Muscle layer of colon (tissue), 2 donors: ENCODE measurements at regions not wholly inside any gene's neighbourhood (a gene's known extent, or its start where the extent isn't known, plus 50 kb on each side); places are given as distances from the start of the nearest gene placed in this dataset.
"Not testable (repeated sequence)": the region's sequence is repeated elsewhere in the genome, so short reads cannot be mapped to it uniquely, and the experiment has no call there.

Source experiments
- H3K27ac ChIP-seq: one replicate; pipeline ENCODE4 v1.7.0; 2013; ENCODE audit warnings: low read depth, mild to moderate bottlenecking, low read length, moderate library complexity
- H3K27me3 ChIP-seq, 2 donors: one replicate each; pipeline ENCODE4 v1.7.0; 2013; ENCODE audit warnings: low read length in 2 of 2, mild to moderate bottlenecking in 2 of 2; ENCODE audit not compliant: insufficient read depth in 2 of 2, control insufficient read depth in 1 of 2
- H3K36me3 ChIP-seq: one replicate; pipeline ENCODE4 v1.7.0; 2013; ENCODE audit warnings: mild to moderate bottlenecking, low read length; ENCODE audit not compliant: insufficient read depth
- H3K4me1 ChIP-seq: one replicate; pipeline ENCODE4 v1.7.0; 2013; ENCODE audit warnings: mild to moderate bottlenecking, low read length; ENCODE audit not compliant: insufficient read depth
- H3K4me3 ChIP-seq, 2 donors: one replicate each; pipeline ENCODE4 v1.7.0; 2013; ENCODE audit warnings: low read length in 2 of 2, low read depth in 1 of 2, mild to moderate bottlenecking in 1 of 2, moderate library complexity in 1 of 2
- H3K9ac ChIP-seq: one replicate; pipeline ENCODE4 v1.7.0; 2013; ENCODE audit warnings: low read length
- H3K9me3 ChIP-seq: one replicate; pipeline ENCODE4 v1.7.0; 2013; ENCODE audit warnings: mild to moderate bottlenecking, low read length
- donor health status: abdominal sarcoma.
- donor health status: Adenocarcinoma of cecum.

DNA sequence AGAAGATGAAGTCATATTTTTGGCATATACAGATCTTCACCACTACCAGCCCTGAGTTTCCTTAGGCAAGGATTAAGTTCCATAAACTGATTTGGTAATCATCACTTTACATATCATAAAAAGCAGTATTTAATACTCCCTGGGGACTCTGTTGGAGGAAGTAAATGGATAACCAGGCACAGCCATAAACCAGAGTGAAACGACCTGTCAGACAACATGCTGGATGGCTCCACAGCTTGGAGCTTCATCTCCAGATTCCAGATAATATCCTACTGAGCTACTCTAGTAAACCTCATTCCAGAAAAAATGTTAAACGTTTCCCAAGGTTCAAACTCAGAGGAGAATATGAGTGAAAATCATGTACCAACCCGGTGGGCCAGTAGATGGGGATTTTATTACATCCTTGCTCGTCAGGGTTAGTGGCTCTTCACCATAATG is 109.2 kb downstream of the BASP1 start:
- H3K27me3 ChIP-seq = no peaks in the 10 kb centered on the region
- H3K4me1 ChIP-seq = no peaks in the 10 kb centered on the region
- no peaks in the 10 kb centered on the region for H3K36me3 ChIP-seq
- no peak overlapping the region for H3K9ac ChIP-seq
- no peak overlapping the region for H3K4me3 ChIP-seq
- no peaks in the 10 kb centered on the region for H3K9me3 ChIP-seq
- no peak overlapping the region for H3K27ac ChIP-seq

DNA sequence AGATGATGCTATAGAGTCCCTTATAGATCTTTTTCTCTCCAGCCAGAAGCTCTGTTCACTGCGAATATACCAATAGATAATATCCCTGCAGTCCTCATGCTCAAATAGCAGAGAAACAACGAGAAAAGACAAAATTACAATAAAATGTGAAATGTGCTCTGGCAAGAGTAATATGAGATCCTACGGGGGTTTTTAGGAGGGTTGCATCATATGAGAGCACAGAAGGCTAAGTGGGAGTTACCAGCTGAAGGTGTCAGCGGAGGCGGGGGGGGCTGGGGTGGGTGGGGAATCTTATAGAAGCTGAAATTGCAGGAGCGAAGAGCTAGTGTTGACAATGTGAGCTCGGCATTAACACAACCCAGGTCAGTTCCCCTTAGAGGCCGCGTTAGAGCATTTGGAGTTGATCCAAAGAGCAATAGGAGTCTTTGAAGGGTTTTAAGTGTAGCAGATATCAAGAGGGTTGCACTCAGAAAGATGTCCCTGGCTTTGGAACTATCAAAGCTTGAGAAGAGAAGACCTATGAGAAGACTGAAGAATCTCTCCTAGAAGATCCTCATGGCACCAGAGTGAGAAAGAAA is 109.7 kb downstream of the BASP1 start:
- Histone ChIP-seq H3K27me3 (no peaks in the 10 kb centered on the region), H3K9ac (no peak overlapping the region), H3K36me3 (no peaks in the 10 kb centered on the region), H3K9me3 (no peaks in the 10 kb centered on the region), H3K4me3 (no peak overlapping the region), H3K27ac (no peak overlapping the region), H3K4me1 (no peaks in the 10 kb centered on the region)

DNA sequence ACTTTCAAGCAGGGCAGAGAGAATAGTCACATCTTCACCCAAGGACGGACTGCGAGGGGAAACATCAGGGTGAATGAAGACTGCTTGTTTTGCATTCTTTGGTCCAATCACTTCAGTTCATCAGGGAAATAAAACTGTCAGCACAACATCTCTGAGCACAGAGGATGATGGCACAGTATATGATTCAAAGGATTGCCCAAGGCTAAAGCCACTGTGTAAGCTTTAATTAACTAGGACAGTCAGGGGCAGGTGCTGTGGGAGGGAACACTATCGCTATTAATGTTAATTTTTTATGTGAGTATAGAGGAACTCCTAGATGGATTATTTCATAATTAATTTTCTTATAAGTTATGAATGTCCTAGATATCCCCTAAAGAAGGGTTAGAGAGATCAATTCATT is 112.1 kb downstream of the BASP1 start:
- H3K4me1 ChIP-seq = no peaks in the 10 kb centered on the region
- no peak overlapping the region for H3K27ac ChIP-seq
- no peaks in the 10 kb centered on the region for H3K27me3 ChIP-seq
- no peaks in the 10 kb centered on the region for H3K9me3 ChIP-seq
- H3K9ac ChIP-seq = no peak overlapping the region
- no peaks in the 10 kb centered on the region for H3K36me3 ChIP-seq
- H3K4me3 ChIP-seq = no peak overlapping the region

DNA sequence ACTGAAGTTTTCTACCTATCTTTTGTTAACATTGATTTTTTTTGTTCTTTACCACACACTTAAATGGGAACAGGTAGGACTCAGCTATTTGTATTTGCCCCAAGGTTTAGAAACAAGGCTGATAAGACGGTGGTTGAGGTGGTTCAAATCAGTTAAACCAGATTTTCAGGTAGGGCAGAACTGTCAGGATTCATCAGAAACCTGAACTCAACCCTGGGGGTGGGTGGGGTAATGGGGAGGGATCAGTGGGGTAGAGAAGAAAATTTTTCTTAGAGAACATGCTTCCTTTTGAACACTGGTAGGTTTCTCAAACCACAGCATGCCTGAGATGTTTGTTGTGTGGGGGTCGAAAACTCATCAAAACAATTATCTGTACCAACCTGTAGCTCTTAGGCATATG is 113.0 kb downstream of the BASP1 start:
- H3K27ac ChIP-seq = no peak overlapping the region
- H3K4me3 ChIP-seq = no peak overlapping the region
- no peak overlapping the region for H3K9ac ChIP-seq
- H3K36me3 ChIP-seq = no peaks in the 10 kb centered on the region
- H3K27me3 ChIP-seq = no peaks in the 10 kb centered on the region
- H3K9me3 ChIP-seq = no peaks in the 10 kb centered on the region
- H3K4me1 ChIP-seq = no peaks in the 10 kb centered on the region

DNA sequence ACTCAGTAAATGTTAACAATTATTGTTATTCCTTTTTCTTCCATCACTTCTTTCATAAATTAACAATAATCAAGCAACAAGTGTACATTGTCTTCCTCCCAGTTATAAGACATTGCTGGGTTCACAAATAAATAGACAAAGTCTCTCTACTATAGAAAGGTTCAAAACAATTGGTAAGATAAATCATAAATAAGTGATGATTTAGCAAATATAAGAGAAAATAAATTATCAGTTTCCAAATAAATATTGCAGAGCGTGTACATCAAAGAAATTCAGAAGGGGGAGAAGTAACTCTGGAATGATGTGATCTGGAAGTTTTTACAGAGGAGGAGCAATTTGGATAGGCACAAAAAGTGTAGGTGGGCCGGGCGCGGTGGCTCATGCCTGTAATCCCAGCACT is 114.2 kb downstream of the BASP1 start:
- Histone ChIP-seq H3K9ac (no peak overlapping the region), H3K4me1 (no peaks in the 10 kb centered on the region), H3K27ac (no peak overlapping the region), H3K9me3 (no peaks in the 10 kb centered on the region), H3K27me3 (no peaks in the 10 kb centered on the region), H3K36me3 (no peaks in the 10 kb centered on the region), H3K4me3 (no peak overlapping the region)

DNA sequence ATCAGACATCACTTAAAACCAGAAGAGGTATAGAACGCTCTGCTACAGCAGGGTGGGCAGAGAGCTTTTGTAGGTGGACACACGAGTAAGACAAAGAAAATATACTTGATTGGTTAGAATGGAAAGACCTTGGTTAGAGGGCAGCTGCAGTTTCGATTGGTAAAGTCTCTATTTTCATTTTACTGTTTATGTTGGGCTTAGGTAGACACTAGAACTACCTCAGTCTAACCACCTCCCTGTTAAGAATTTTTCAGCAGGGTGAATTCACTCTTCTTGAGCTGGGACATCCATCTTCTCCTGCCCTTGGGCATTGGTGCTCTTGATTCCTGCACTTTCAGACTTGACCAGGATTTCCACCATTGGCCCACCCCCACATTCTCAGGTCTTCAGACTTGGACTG is 116.3 kb downstream of the BASP1 start:
- H3K27me3 ChIP-seq = no peaks in the 10 kb centered on the region
- no peak overlapping the region for H3K9ac ChIP-seq
- no peaks in the 10 kb centered on the region for H3K4me1 ChIP-seq
- no peaks in the 10 kb centered on the region for H3K36me3 ChIP-seq
- no peak overlapping the region for H3K27ac ChIP-seq
- no peaks in the 10 kb centered on the region for H3K9me3 ChIP-seq
- no peak overlapping the region for H3K4me3 ChIP-seq

DNA sequence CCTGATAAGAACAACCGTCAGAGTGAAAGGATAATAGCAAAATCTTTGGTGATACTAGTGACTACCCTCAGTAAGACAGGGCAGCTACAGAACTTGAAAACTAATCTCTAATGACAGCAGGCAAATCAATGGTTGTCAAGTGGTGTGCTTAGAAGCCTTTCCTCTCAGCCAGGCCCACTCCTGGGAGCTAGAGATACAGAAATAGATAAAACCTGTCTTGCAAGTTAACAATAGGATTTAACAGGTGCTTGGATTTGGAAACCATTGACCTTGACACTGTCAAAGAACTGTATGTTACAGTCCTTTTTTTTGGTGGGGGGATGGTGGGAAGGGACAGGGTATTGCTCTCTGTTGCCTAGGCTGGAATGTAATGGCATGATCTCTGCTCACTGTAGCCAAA is 118.6 kb downstream of the BASP1 start:
- H3K36me3 ChIP-seq = no peaks in the 10 kb centered on the region
- no peak overlapping the region for H3K27ac ChIP-seq
- no peaks in the 10 kb centered on the region for H3K9me3 ChIP-seq
- H3K4me3 ChIP-seq = no peak overlapping the region
- H3K27me3 ChIP-seq = no peaks in the 10 kb centered on the region
- H3K4me1 ChIP-seq = no peaks in the 10 kb centered on the region
- H3K9ac ChIP-seq = no peak overlapping the region

DNA sequence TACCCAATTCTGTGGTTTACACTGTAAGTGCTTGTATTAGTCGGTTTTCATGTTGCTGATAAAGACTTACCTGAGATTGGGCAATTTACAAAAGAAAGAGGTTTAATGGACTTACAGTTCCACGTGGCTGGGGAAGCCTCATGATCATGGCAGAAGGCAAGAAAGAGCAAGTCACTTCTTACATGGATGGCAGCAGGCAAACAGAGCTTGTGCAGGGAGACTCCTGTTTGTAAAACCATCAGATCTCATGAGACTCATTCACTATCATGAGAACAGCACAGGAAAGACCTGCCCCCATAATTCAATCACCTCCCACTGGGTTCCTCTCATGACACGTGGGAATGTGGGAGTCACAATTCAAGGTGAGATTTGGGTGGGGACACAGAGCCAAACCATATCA is 119.3 kb downstream of the BASP1 start:
- H3K4me1 ChIP-seq, H3K4me3 ChIP-seq, H3K27me3 ChIP-seq, H3K36me3 ChIP-seq, H3K27ac ChIP-seq, H3K9ac ChIP-seq, H3K9me3 ChIP-seq: not testable (repeated sequence)

DNA sequence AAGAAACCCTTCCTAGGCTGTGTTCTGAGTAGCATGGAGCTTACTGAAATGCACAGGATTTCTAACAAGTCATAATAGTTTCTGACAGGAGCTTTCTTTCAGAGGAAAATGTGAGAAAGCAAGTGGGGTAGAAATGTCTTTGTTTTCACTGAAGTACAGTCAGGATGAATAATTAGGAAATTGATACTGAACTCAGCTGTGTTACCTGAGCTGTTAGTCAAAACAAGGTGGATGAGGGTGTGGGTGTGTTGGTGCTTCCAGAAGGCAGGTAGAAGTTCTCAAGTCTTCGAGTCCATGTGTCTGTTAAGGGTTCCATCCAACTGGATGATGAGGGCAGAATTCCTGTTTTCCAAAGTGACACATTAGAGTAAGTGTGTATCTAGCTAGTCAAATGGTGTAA is 122.4 kb downstream of the BASP1 start:
- H3K36me3 ChIP-seq = no peaks in the 10 kb centered on the region
- no peak overlapping the region for H3K9ac ChIP-seq
- no peaks in the 10 kb centered on the region for H3K27me3 ChIP-seq
- no peaks in the 10 kb centered on the region for H3K4me1 ChIP-seq
- H3K9me3 ChIP-seq = no peaks in the 10 kb centered on the region
- H3K27ac ChIP-seq = no peak overlapping the region
- no peak overlapping the region for H3K4me3 ChIP-seq

DNA sequence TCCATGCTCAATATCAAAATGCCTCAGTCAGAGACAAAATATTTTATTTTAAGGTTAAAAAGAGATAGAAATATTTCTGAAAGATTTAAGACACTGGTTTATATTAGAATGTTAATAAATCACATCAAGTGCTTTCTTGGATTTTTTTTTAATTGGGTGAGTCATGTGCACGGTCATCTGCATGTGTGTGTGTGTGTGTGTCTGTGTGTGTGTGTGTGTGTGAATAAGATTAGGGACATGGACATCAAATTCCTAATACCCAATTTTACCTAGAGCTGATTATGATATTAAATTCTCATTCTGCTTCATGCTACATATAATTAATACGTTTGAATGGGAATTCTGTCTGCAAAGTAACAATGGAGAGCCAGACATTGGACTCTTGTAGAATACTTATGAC is 122.9 kb downstream of the BASP1 start:
- Histone ChIP-seq H3K9me3 (no peaks in the 10 kb centered on the region), H3K9ac (no peak overlapping the region), H3K4me3 (no peak overlapping the region), H3K27ac (no peak overlapping the region), H3K36me3 (no peaks in the 10 kb centered on the region), H3K27me3 (no peaks in the 10 kb centered on the region), H3K4me1 (no peaks in the 10 kb centered on the region)

DNA sequence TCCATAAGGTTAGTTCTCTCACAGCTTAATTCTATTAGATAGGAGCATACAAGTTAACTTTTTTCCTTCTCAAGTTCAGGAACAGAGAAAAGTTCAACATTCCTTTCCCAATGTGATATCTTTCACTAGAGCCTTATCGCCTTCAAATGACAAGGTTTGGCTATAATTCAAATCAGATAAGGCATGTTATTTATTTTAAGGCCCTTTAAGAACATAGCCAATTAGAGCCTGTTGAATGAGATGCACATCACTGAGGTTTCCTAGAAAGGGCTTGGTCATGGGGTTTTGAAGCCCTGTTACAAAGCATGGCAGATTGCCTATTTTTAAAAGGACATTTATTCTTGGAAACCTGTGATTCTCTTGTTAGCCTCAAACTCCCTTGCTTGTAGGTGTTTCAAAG is 123.4 kb downstream of the BASP1 start:
- Histone ChIP-seq H3K36me3 (no peaks in the 10 kb centered on the region), H3K9ac (no peak overlapping the region), H3K4me1 (no peaks in the 10 kb centered on the region), H3K27me3 (no peaks in the 10 kb centered on the region), H3K4me3 (no peak overlapping the region), H3K27ac (no peak overlapping the region), H3K9me3 (no peaks in the 10 kb centered on the region)

DNA sequence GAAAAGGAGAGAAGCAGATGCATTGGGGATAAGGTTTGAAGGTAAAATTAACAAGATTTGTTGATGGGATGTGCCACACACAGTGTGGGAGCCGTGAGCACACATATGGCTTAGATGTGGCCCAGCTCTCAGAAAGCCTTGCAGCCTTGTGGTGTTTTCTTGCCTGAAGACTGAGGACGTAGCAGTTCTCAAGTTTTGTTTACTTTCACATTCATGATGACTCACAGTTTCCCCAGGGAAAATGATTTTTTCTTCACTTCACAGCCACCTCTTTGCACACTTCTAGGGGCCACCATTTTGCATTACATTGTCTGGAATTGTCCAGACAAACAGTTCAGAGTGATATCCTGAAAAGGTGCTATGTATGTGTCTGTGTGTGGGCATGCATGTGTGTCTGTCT is 126.2 kb downstream of the BASP1 start:
- Histone ChIP-seq H3K36me3 (no peaks in the 10 kb centered on the region), H3K9me3 (no peaks in the 10 kb centered on the region), H3K27ac (no peak overlapping the region), H3K9ac (no peak overlapping the region), H3K4me1 (no peaks in the 10 kb centered on the region), H3K4me3 (no peak overlapping the region), H3K27me3 (no peaks in the 10 kb centered on the region)
